HepG2 (cell line): ENCODE measurements at regions not wholly inside any gene's neighbourhood (a gene's known extent, or its start where the extent isn't known, plus 50 kb on each side); places are given as distances from the start of the nearest gene placed in this dataset.

Experiments
- ATAC-seq: fragments of 200-7000 bp; cut with Tn5 transposase; 3 replicates; pipeline ENCODE4 v1.9.1; 2020; ENCODE audit warnings: mild to moderate bottlenecking, moderate library complexity
- BruUV-seq: library from RNA; stranded (reverse); fragments of 400-500 nt; replicated peaks from 2 replicates; lab custom pipeline; 2021; lab: Mats Ljungman, UMichigan
- CTCF ChIA-PET: fragments of 300-600 bp; formaldehyde crosslinking; extraction: SDS; loops from one replicate; lab custom pipeline; 2021; ENCODE audit warnings: low total read pairs, inconsistent platforms, low intra/inter-chr PET ratio; lab: Yijun Ruan, JAX
- POLR2A ChIA-PET: fragments of 350-600 bp; sonication (Branson Sonifier 250); formaldehyde crosslinking; loops from one replicate; lab custom pipeline; 2020; ENCODE audit warnings: antibody characterized with exemption, inconsistent platforms; lab: Yijun Ruan, JAX
- DNase-seq: peaks from one replicate; pipeline ENCODE4 v3.0.0-alpha.2; 2015; ENCODE audit warnings: low spot score
- FAIRE-seq: peaks from 3 replicates; lab custom pipeline; 2011; peaks lifted over from hg19 to GRCh38; lab: Jason Lieb, UNC
- H2AFZ ChIP-seq: one replicate; pipeline ENCODE4 v1.6.1; 2011; ENCODE audit warnings: low read length, inconsistent platforms
- H3K27ac ChIP-seq: fragments of 300-600 bp; 3 replicates; pipeline ENCODE4 v1.8.0; 2011; ENCODE audit warnings: mixed run types, mild to moderate bottlenecking, mixed read lengths, low read length, inconsistent platforms; ENCODE audit not compliant: insufficient read depth; ENCODE audit errors: extremely low read length
- H3K27me3 ChIP-seq, 2 experiments: fragments of 200-600 bp in 1 of 2; 2 replicates in 1 of 2; 3 replicates in 1 of 2; pipeline versions ENCODE4 v1.6.0 to v1.8.0; 2011; ENCODE audit warnings: low read length in 2 of 2, mild to moderate bottlenecking in 2 of 2, moderate library complexity in 2 of 2, inconsistent platforms in 1 of 2; ENCODE audit not compliant: insufficient read depth in 2 of 2, control insufficient read depth in 1 of 2
- H3K36me3 ChIP-seq, 2 experiments: fragments of 200-600 bp in 1 of 2; replicated peaks in 1 of 2; 2 replicates in 1 of 2; 3 replicates in 1 of 2; pipeline versions ENCODE4 v1.5.1 to v1.8.0; 2011; ENCODE audit warnings: low read length in 2 of 2, inconsistent platforms in 1 of 2; ENCODE audit not compliant: insufficient read depth in 2 of 2, control insufficient read depth in 1 of 2
- H3K4me1 ChIP-seq: 2 replicates; pipeline ENCODE4 v1.5.1; 2012; ENCODE audit warnings: low read length, inconsistent platforms; ENCODE audit not compliant: insufficient read depth
- H3K4me2 ChIP-seq: 2 replicates; pipeline ENCODE4 v1.6.0; 2011; ENCODE audit warnings: low read depth, low read length, inconsistent platforms
- H3K4me3 ChIP-seq, 3 experiments: fragments of 200-600 bp in 1 of 3; sonication (generic), shearing (Covaris generic) in 1 of 3; replicated peaks in 1 of 3; 2 replicates each; pipeline ENCODE4 v1.5.1; 2011 to 2016; ENCODE audit warnings: low read length in 3 of 3, inconsistent platforms in 2 of 3, low read depth in 2 of 3, mild to moderate bottlenecking in 2 of 3, control low read depth in 1 of 3, mixed read lengths in 1 of 3; ENCODE audit not compliant: insufficient read depth in 1 of 3
- H3K79me2 ChIP-seq: one replicate; pipeline ENCODE4 v1.6.1; 2011; ENCODE audit warnings: low read length, inconsistent platforms; ENCODE audit not compliant: insufficient read depth
- H3K9ac ChIP-seq: 2 replicates; pipeline ENCODE4 v1.6.0; 2011; ENCODE audit warnings: mild to moderate bottlenecking, low read depth, low read length, inconsistent platforms; ENCODE audit not compliant: insufficient read depth
- H3K9me3 ChIP-seq: 2 replicates; pipeline ENCODE4 v1.5.1; 2012; ENCODE audit warnings: mild to moderate bottlenecking, low read length
- H4K20me1 ChIP-seq: 2 replicates; pipeline ENCODE4 v1.6.0; 2011; ENCODE audit warnings: inconsistent platforms, mild to moderate bottlenecking, low read length, moderate library complexity; ENCODE audit not compliant: insufficient read depth
- BCLAF1 ChIP-seq: fragments of 450-650 bp; IDR thresholded peaks from 2 replicates; pipeline ENCODE4 v1.6.1; 2017; ENCODE audit warnings: mild to moderate bottlenecking
- FOXK1 ChIP-seq: sonication (generic); formaldehyde crosslinking; IDR thresholded peaks from 2 replicates; pipeline ENCODE4 v1.4.0; 2020; ENCODE audit warnings: low read depth, missing genetic modification reagents, borderline replicate concordance
- HOMEZ ChIP-seq: IDR thresholded peaks from 2 replicates; pipeline ENCODE4 v1.6.1; 2016; ENCODE audit warnings: low read depth
- JUND ChIP-seq: sonication (generic); formaldehyde crosslinking; IDR thresholded peaks from 2 replicates; pipeline ENCODE4 v1.8.0; 2022; ENCODE audit warnings: mild to moderate bottlenecking, missing genetic modification reagents
- KLF15 ChIP-seq: sonication (generic); formaldehyde crosslinking; IDR thresholded peaks from 2 replicates; pipeline ENCODE4 v1.8.1; 2023; ENCODE audit warnings: borderline replicate concordance, mild to moderate bottlenecking, inconsistent platforms, missing genetic modification reagents, mixed read lengths
- NCOR1 ChIP-seq: fragments of 200-600 bp; sonication (generic); IDR thresholded peaks from 2 replicates; pipeline ENCODE4 v1.7.0; 2017; ENCODE audit warnings: antibody characterized with exemption, low read length, borderline replicate concordance
- PLSCR1 ChIP-seq: sonication (generic); formaldehyde crosslinking; IDR thresholded peaks from 2 replicates; pipeline ENCODE4 v1.5.0; 2020; ENCODE audit warnings: missing genetic modification reagents, mild to moderate bottlenecking, borderline replicate concordance
- SIN3B ChIP-seq: fragments of 150-350 bp; IDR thresholded peaks from 2 replicates; pipeline ENCODE4 v1.6.1; 2014; ENCODE audit warnings: low read length
- TARDBP ChIP-seq: sonication (generic); formaldehyde crosslinking; IDR thresholded peaks from 2 replicates; pipeline ENCODE4 v1.8.0; 2022; ENCODE audit warnings: mild to moderate bottlenecking, missing genetic modification reagents
- ZBTB20 ChIP-seq: sonication (generic); formaldehyde crosslinking; IDR thresholded peaks from 2 replicates; pipeline ENCODE4 v1.8.1; 2023; ENCODE audit warnings: missing genetic modification reagents, low read depth, mild to moderate bottlenecking, borderline replicate concordance
- ZBTB7A ChIP-seq: sonication (generic); formaldehyde crosslinking; IDR thresholded peaks from 2 replicates; pipeline ENCODE4 v1.8.0; 2022; ENCODE audit warnings: mild to moderate bottlenecking, missing genetic modification reagents
- ZNF205 ChIP-seq: IDR thresholded peaks from 2 replicates; pipeline ENCODE4 v1.6.1; 2018; ENCODE audit warnings: missing biosample characterization, missing genetic modification reagents
- ZNF3 ChIP-seq: IDR thresholded peaks from 2 replicates; pipeline ENCODE4 v1.7.0; 2017; ENCODE audit warnings: inconsistent platforms
- ZNF569 ChIP-seq: sonication (generic); formaldehyde crosslinking; IDR thresholded peaks from 2 replicates; pipeline ENCODE4 v1.5.0; 2020; ENCODE audit warnings: mild to moderate bottlenecking, missing genetic modification reagents, moderate library complexity, borderline replicate concordance
- ZNF577 ChIP-seq: sonication (generic); formaldehyde crosslinking; IDR thresholded peaks from 2 replicates; pipeline ENCODE4 v1.4.0; 2020; ENCODE audit warnings: mild to moderate bottlenecking, low read depth, missing genetic modification reagents, borderline replicate concordance
- ZNF598 ChIP-seq: sonication (generic); formaldehyde crosslinking; IDR thresholded peaks from 2 replicates; pipeline ENCODE4 v1.5.1; 2020; ENCODE audit warnings: mild to moderate bottlenecking, missing genetic modification reagents, borderline replicate concordance
- ZNF720 ChIP-seq: sonication (generic); formaldehyde crosslinking; IDR thresholded peaks from 2 replicates; pipeline ENCODE4 v1.4.0; 2020; ENCODE audit warnings: missing genetic modification reagents
- ZNF883 ChIP-seq: sonication (generic); formaldehyde crosslinking; IDR thresholded peaks from 2 replicates; pipeline ENCODE4 v1.5.1; 2020; ENCODE audit warnings: mild to moderate bottlenecking, missing genetic modification reagents; ENCODE audit errors: not compliant biosample characterization
- WGBS: methylation state at CpG from one replicate; pipeline ENCODE4 v1.1.6; 2017; ENCODE audit warnings: low lambda C conversion rate; 5-methylcytosine and 5-hydroxymethylcytosine counted together
- in situ Hi-C: cut with HindIII; loops from 2 replicates; pipeline ENCODE4 v1.10.0; 2017; ENCODE audit warnings: low pct_unique_long_range_greater_than_20kb; ENCODE audit not compliant: extremely low pct_ligation_motif_present
- intact Hi-C: fragments of 100-400 bp; cut with micrococcal nuclease; formaldehyde crosslinking; loops from one replicate; pipeline ENCODE4 v1.10.0; 2022; ENCODE audit not compliant: unreplicated experiment

GRCh38 chr10:106302961-106303360, 861.5 kb downstream of the SORCS1 start:
- Histone ChIP-seq H4K20me1 (no peaks in the 10 kb centered on the region), H3K4me3 (no peak overlapping the region), H3K9ac (no peak overlapping the region), H2AFZ (no peak overlapping the region), H3K36me3 (no peaks in the 10 kb centered on the region), H3K27me3 (no peaks in the 10 kb centered on the region), H3K4me1 (no peaks in the 10 kb centered on the region), H3K9me3 (peaks cover 71% of the 10 kb centered on the region), H3K79me2 (no peaks in the 10 kb centered on the region)
- no peak for ATAC-seq
- under 1% methylated on average over 4 of the region's 4 CpGs for WGBS
- no peak for FAIRE-seq
- intact Hi-C loops = no loop called here
- CTCF ChIA-PET = no interaction called here
- BruUV-seq = no TSS peak
- TF ChIP-seq ZNF883 (CRISPR knock-in tag) (no peak), NCOR1 (no peak), JUND (CRISPR knock-in tag) (no peak), ZBTB20 (CRISPR knock-in tag) (no peak), TARDBP (CRISPR knock-in tag) (no peak), PLSCR1 (CRISPR knock-in tag) (no peak), ZNF205 (CRISPR knock-in tag) (no peak), ZNF3 (CRISPR knock-in tag) (no peak), SIN3B (no peak), ZNF577 (CRISPR knock-in tag) (no peak), ZNF598 (CRISPR knock-in tag) (no peak), ZBTB7A (CRISPR knock-in tag) (no peak), ZNF720 (CRISPR knock-in tag) (no peak), HOMEZ (CRISPR knock-in tag) (no peak), BCLAF1 (no peak), ZNF569 (CRISPR knock-in tag) (no peak), FOXK1 (no peak), KLF15 (no peak)
- TF ChIP-seq, all 625 proteins: peak for 0
- POLR2A ChIA-PET = no interaction called here
- H3K27ac ChIP-seq = no peak overlapping the region
- no peak for DNase-seq
- in situ Hi-C loops = no loop called here
- H3K4me2 ChIP-seq = no peak overlapping the region
